ENCODE measurements at regions not wholly inside any gene's neighbourhood (a gene's known extent, or its start where the extent isn't known, plus 50 kb on each side); places are given as distances from the start of the nearest gene placed in this dataset.

- Histone ChIP-seq H3K4me3 (ENCODE audit: insufficient read depth, low read length) (no peak overlapping the region), H3K79me2 (ENCODE audit: insufficient read depth, low read length) (no peaks in the 10 kb centered on the region)
- DNase-seq (ENCODE audit: insufficient read length, low spot score, missing footprints): no peak
Measured at GRCh38 chr9:113803811-113804589, 72.1 kb upstream of the ZNF618 start.

DNA sequence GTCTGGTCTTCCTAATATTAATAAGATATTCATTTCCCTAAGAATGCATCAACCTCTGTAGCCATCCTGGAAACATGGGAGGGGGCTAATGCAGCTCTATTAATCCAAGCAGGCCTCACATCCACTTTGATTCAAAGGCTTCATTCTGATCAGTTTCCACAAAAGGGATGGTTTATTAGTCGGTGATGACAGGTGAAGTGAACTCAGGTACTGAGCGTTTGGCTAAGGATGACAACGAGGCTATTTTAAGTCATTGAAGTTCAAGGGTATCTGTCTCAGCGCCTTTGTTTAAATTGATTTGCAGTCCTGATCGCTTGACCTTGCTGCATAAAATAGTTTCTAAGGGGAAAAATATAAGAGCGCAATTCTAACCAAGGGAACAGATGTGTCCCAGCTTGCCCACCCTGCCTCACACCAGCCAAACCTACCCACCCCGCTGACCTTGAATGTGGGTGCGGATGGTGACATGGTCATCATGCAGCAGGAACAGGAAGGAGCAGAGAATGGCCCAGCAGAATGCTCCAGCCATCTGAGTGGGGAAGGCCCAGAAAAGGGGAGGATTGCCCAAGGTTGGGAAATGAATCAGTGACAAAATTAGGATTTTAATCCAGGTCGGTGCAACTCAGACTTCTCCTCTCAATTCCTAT is 70.5 kb upstream of the ZNF618 start:
- Histone ChIP-seq H3K79me2 (ENCODE audit: insufficient read depth, low read length) (no peaks in the 10 kb centered on the region), H3K4me2 (ENCODE audit: insufficient read depth, low read length) (no peak overlapping the region), H3K36me3 (ENCODE audit: insufficient read depth, low read length) (no peaks in the 10 kb centered on the region), H3K9me3 (ENCODE audit: low read depth, low read length) (no peaks in the 10 kb centered on the region), H3K27me3 (ENCODE audit: insufficient read depth, low read length) (peaks cover 14% of the 10 kb centered on the region), H3K27ac (ENCODE audit: low read depth, low read length) (no peak overlapping the region), H3K4me3 (ENCODE audit: insufficient read depth, low read length) (no peak overlapping the region), H2AFZ (ENCODE audit: low read length) (no peak overlapping the region), H3K4me1 (ENCODE audit: insufficient read depth, low read length) (peaks cover 15% of the 10 kb centered on the region), H4K20me1 (ENCODE audit: insufficient read depth, low read length) (no peaks in the 10 kb centered on the region)
- TF ChIP-seq CTCF (IDR thresholded peaks at IDR 0.05; ENCODE audit: extremely low read depth, low read depth, low read length): no peak
- DNase-seq (ENCODE audit: insufficient read length, low spot score, missing footprints): no peak

More at GRCh38 chr9:113803811-113804589, 72.1 kb upstream of the ZNF618 start:
- TF ChIP-seq CTCF (IDR thresholded peaks at IDR 0.05; ENCODE audit: extremely low read depth, low read depth, low read length): no peak
- H3K4me1 ChIP-seq (ENCODE audit: insufficient read depth, low read length): peaks cover 14% of the 10 kb centered on the region
- H3K27ac ChIP-seq (ENCODE audit: low read depth, low read length): no peak overlapping the region
- no peaks in the 10 kb centered on the region for H4K20me1 ChIP-seq (ENCODE audit: insufficient read depth, low read length)
- no peaks in the 10 kb centered on the region for H3K36me3 ChIP-seq (ENCODE audit: insufficient read depth, low read length)
- peaks cover 27% of the 10 kb centered on the region for H3K27me3 ChIP-seq (ENCODE audit: insufficient read depth, low read length)
- H3K9me3 ChIP-seq (ENCODE audit: low read depth, low read length): no peaks in the 10 kb centered on the region
- H3K4me2 ChIP-seq (ENCODE audit: insufficient read depth, low read length): no peak overlapping the region
- H2AFZ ChIP-seq (ENCODE audit: low read length): no peak overlapping the region

DNA sequence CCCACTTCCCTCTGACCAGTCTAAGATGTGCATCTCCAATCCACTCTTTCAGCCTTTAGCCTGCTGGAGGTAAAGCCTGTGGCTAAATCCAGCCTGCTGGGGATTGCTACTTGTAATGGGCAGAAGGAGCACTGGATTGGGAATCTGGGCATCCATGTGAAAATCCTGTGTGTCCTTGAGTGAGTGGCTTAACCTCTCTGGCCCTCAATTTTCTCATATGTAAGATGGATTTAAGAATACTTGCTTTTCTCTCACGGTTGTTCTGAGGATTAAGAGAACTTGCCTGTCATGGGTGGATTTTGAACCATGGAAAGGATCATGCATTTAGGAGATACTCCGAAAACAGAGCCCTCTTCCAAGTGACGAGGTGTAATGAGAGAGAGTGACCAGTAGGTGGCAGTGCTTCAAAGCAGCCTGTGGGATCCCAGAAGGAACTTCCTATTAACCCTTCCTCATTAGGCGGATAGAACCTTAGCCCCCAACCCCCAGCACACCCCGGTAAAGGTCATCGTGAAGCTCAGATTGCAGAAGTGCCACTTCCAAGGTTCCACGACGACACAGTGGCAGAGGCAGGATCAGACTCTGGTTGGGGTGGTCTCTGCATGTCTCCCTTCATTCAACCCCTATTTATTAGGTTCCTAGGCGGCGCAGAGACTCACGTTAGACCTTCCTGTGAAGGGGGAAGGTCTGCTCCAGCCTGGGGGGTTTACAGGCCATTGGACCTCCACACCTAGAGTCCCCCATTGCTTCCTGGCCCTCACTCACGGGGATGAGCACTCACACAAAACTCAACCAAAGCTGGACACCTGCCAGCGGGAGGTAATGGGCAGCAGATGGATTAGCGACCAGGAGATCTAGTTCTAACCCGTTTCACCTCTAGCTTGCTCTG is 68.7 kb upstream of the ZNF618 start:
- no peak for DNase-seq (ENCODE audit: insufficient read length, low spot score, missing footprints)
- Histone ChIP-seq H2AFZ (ENCODE audit: low read length) (peak overlapping the region; percentile 78), H3K27me3 (ENCODE audit: insufficient read depth, low read length) (peaks cover 10% of the 10 kb centered on the region), H3K4me3 (ENCODE audit: insufficient read depth, low read length) (peak overlapping the region; percentile 59), H4K20me1 (ENCODE audit: insufficient read depth, low read length) (no peaks in the 10 kb centered on the region), H3K36me3 (ENCODE audit: insufficient read depth, low read length) (no peaks in the 10 kb centered on the region), H3K4me1 (ENCODE audit: insufficient read depth, low read length) (peaks cover 15% of the 10 kb centered on the region), H3K4me2 (ENCODE audit: insufficient read depth, low read length) (peak overlapping the region; percentile 85), H3K79me2 (ENCODE audit: insufficient read depth, low read length) (no peaks in the 10 kb centered on the region), H3K27ac (ENCODE audit: low read depth, low read length) (no peak overlapping the region), H3K9me3 (ENCODE audit: low read depth, low read length) (no peaks in the 10 kb centered on the region)
- TF ChIP-seq CTCF (IDR thresholded peaks at IDR 0.05; ENCODE audit: extremely low read depth, low read depth, low read length): peak; percentile 97

Data from osteoblast (primary cell).